Endothelial cell of umbilical vein (primary cell): ENCODE measurements at regions not wholly inside any gene's neighbourhood (a gene's known extent, or its start where the extent isn't known, plus 50 kb on each side); places are given as distances from the start of the nearest gene placed in this dataset.

Experiments
- CTCF ChIP-seq, 2 donors: IDR thresholded peaks; 1 replicate in 1 of 2; 2 replicates in 1 of 2; pipeline ENCODE4 v1.5.1; 2011; ENCODE audit warnings: low read length in 2 of 2, mild to moderate bottlenecking in 2 of 2, moderate library complexity in 2 of 2, control low read depth in 1 of 2, inconsistent platforms in 1 of 2, low read depth in 1 of 2; ENCODE audit not compliant: insufficient read depth in 1 of 2; ENCODE audit errors: extremely low read depth in 1 of 2
- EZH2 ChIP-seq: IDR thresholded peaks from 2 replicates; pipeline ENCODE4 v1.6.1; 2012; ENCODE audit warnings: borderline replicate concordance, low read depth, mild to moderate bottlenecking, moderate library complexity, low read length, inconsistent platforms; ENCODE audit not compliant: severe bottlenecking
- MAX ChIP-seq: IDR thresholded peaks from 2 replicates; pipeline ENCODE4 v1.6.1; 2011; ENCODE audit not compliant: insufficient read depth, insufficient read length
- POLR2AphosphoS5 ChIP-seq: IDR thresholded peaks from 2 replicates; pipeline ENCODE4 v1.6.1; 2012; ENCODE audit warnings: low read depth, mild to moderate bottlenecking, control low read depth, low read length, moderate library complexity; ENCODE audit not compliant: insufficient read depth

- no peak for TF ChIP-seq POLR2AphosphoS5
- TF ChIP-seq CTCF (IDR thresholded peaks at IDR 0.05; ENCODE audit: extremely low read depth in 1 of 2, insufficient read depth in 1 of 2, low read depth in 1 of 2, low read length in 2 of 2) = no peak
- TF ChIP-seq MAX = no peak
- TF ChIP-seq EZH2 = no peak
Measured at GRCh38 chr14:48686650-48687049, 899.5 kb downstream of the RPS29 start.
